ENCODE measurements at regions not wholly inside any gene's neighbourhood (a gene's known extent, or its start where the extent isn't known, plus 50 kb on each side); places are given as distances from the start of the nearest gene placed in this dataset.

DNA sequence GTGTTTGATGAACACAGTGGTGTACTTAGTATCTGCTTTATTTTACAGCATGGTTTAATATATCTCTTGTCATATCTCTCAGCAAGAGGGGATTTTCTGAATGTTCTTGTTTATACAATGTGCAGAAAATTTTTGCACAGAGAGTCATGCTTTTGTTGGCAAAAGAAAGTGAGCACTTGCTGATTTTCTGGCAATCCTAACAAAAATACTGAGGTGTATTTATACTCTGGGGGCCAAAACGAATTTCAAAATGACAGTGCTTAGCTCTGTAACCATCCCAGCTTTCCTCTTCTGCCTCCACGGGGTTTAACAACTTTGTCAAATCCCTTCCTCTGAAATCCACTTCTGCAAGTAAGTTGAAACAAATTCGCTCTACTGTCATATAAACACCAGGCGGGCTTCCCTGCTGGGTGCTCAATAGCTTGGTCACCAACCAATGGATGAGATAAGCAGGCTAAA, 169.2 kb downstream of the NOC3L start:
- Histone ChIP-seq H3K4me3 (ENCODE audit: low read depth, low read length, poor library complexity, severe bottlenecking) (no peak overlapping the region), H3K27ac (ENCODE audit: low read depth, low read length, poor library complexity, severe bottlenecking) (no peak overlapping the region), H4K20me1 (ENCODE audit: insufficient read depth, low read length) (no peaks in the 10 kb centered on the region), H3K36me3 (ENCODE audit: insufficient read depth, low read length) (no peaks in the 10 kb centered on the region), H3K27me3 (ENCODE audit: insufficient read depth, low read length) (no peaks in the 10 kb centered on the region), H3F3A (ENCODE audit: insufficient read depth, low read length) (no peaks in the 10 kb centered on the region), H3K9me3 (ENCODE audit: low read length) (no peaks in the 10 kb centered on the region), H3K9ac (ENCODE audit: low read length) (no peak overlapping the region), H3K4me1 (ENCODE audit: insufficient read depth, low read length, severe bottlenecking) (no peaks in the 10 kb centered on the region), H3K4me2 (ENCODE audit: low read length) (no peak overlapping the region), H2AFZ (ENCODE audit: low read length) (no peak overlapping the region), H3K79me2 (ENCODE audit: insufficient read depth, low read length) (no peaks in the 10 kb centered on the region), H3K9me2 (ENCODE audit: low read depth, low read length) (no peaks in the 10 kb centered on the region)
- no peak for TF ChIP-seq EZH2 (IDR thresholded peaks at IDR 0.05; ENCODE audit: borderline replicate concordance, low read length)
- TF ChIP-seq, protein P1, sequence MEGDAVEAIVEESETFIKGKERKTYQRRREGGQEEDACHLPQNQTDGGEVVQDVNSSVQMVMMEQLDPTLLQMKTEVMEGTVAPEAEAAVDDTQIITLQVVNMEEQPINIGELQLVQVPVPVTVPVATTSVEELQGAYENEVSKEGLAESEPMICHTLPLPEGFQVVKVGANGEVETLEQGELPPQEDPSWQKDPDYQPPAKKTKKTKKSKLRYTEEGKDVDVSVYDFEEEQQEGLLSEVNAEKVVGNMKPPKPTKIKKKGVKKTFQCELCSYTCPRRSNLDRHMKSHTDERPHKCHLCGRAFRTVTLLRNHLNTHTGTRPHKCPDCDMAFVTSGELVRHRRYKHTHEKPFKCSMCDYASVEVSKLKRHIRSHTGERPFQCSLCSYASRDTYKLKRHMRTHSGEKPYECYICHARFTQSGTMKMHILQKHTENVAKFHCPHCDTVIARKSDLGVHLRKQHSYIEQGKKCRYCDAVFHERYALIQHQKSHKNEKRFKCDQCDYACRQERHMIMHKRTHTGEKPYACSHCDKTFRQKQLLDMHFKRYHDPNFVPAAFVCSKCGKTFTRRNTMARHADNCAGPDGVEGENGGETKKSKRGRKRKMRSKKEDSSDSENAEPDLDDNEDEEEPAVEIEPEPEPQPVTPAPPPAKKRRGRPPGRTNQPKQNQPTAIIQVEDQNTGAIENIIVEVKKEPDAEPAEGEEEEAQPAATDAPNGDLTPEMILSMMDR (IDR thresholded peaks at IDR 0.05; ENCODE audit: low read length), result no peak

DNA sequence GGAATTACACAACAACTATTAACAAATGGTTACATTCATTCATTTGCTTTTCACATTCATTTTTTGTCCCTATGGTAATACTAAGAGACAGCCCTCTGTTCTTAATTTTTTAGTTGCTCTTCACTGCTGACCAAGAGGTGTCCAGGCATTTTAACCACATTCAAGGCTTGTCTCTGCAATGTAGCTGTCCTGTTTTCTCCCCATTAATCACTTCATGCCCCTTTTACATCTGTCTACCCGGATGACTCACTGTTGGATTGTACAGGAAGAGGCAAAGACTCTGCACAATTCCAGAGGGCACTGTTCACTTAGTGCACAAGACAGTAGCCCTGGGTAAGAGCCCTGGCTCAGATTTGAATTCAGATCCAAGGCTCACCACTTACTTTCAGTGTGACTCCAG, 168.5 kb downstream of the NOC3L start:
- no peak overlapping the region for H3K4me2 ChIP-seq (ENCODE audit: low read length)
- no peaks in the 10 kb centered on the region for H3K27me3 ChIP-seq (ENCODE audit: insufficient read depth, low read length)
- H3K4me1 ChIP-seq (ENCODE audit: insufficient read depth, low read length, severe bottlenecking), result no peaks in the 10 kb centered on the region
- no peaks in the 10 kb centered on the region for H3K9me2 ChIP-seq (ENCODE audit: low read depth, low read length)
- no peak overlapping the region for H3K9ac ChIP-seq (ENCODE audit: low read length)
- no peaks in the 10 kb centered on the region for H3K36me3 ChIP-seq (ENCODE audit: insufficient read depth, low read length)
- no peaks in the 10 kb centered on the region for H3K9me3 ChIP-seq (ENCODE audit: low read length)
- H3F3A ChIP-seq (ENCODE audit: insufficient read depth, low read length), result no peaks in the 10 kb centered on the region
- TF ChIP-seq EZH2 (IDR thresholded peaks at IDR 0.05; ENCODE audit: borderline replicate concordance, low read length), result no peak
- TF ChIP-seq, protein P1 (IDR thresholded peaks at IDR 0.05; ENCODE audit: low read length), result no peak
- no peaks in the 10 kb centered on the region for H4K20me1 ChIP-seq (ENCODE audit: insufficient read depth, low read length)
- H2AFZ ChIP-seq (ENCODE audit: low read length), result no peak overlapping the region
- H3K27ac ChIP-seq (ENCODE audit: low read depth, low read length, poor library complexity, severe bottlenecking), result no peak overlapping the region
- no peaks in the 10 kb centered on the region for H3K79me2 ChIP-seq (ENCODE audit: insufficient read depth, low read length)
- H3K4me3 ChIP-seq (ENCODE audit: low read depth, low read length, poor library complexity, severe bottlenecking), result no peak overlapping the region

DNA sequence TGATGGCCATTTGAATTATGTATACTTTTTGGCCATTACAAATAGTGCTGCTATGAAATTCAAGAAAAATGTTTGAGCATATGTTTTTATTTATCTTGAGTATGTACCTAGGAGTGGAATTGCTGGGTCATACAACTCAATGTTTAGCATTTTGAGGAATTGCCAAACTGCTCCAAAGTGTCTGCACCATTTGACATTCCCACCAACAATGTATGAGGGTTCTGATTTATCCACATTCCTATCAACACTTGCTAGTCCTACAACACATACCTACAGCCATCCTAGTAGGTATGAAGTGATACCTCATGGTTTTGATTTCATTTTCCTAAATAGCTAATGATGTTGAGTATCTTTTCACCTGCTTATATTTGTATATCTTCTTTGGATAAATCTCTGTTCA, 165.5 kb downstream of the NOC3L start:
- Histone ChIP-seq H3K27ac (ENCODE audit: low read depth, low read length, poor library complexity, severe bottlenecking) (no peak overlapping the region), H3K9me2 (ENCODE audit: low read depth, low read length) (no peaks in the 10 kb centered on the region), H3K27me3 (ENCODE audit: insufficient read depth, low read length) (no peaks in the 10 kb centered on the region), H3K4me2 (ENCODE audit: low read length) (no peak overlapping the region), H3K36me3 (ENCODE audit: insufficient read depth, low read length) (no peaks in the 10 kb centered on the region), H3K9me3 (ENCODE audit: low read length) (no peaks in the 10 kb centered on the region), H3F3A (ENCODE audit: insufficient read depth, low read length) (no peaks in the 10 kb centered on the region), H3K4me3 (ENCODE audit: low read depth, low read length, poor library complexity, severe bottlenecking) (no peak overlapping the region), H3K79me2 (ENCODE audit: insufficient read depth, low read length) (no peaks in the 10 kb centered on the region), H3K4me1 (ENCODE audit: insufficient read depth, low read length, severe bottlenecking) (no peaks in the 10 kb centered on the region), H2AFZ (ENCODE audit: low read length) (no peak overlapping the region), H4K20me1 (ENCODE audit: insufficient read depth, low read length) (no peaks in the 10 kb centered on the region), H3K9ac (ENCODE audit: low read length) (no peak overlapping the region)
- TF ChIP-seq, protein P1 (IDR thresholded peaks at IDR 0.05; ENCODE audit: low read length), result no peak
- TF ChIP-seq EZH2 (IDR thresholded peaks at IDR 0.05; ENCODE audit: borderline replicate concordance, low read length), result no peak

Measured in OCI-LY1 (cell line).